ENCODE measurements at regions not wholly inside any gene's neighbourhood (a gene's known extent, or its start where the extent isn't known, plus 50 kb on each side); places are given as distances from the start of the nearest gene placed in this dataset.

DNA sequence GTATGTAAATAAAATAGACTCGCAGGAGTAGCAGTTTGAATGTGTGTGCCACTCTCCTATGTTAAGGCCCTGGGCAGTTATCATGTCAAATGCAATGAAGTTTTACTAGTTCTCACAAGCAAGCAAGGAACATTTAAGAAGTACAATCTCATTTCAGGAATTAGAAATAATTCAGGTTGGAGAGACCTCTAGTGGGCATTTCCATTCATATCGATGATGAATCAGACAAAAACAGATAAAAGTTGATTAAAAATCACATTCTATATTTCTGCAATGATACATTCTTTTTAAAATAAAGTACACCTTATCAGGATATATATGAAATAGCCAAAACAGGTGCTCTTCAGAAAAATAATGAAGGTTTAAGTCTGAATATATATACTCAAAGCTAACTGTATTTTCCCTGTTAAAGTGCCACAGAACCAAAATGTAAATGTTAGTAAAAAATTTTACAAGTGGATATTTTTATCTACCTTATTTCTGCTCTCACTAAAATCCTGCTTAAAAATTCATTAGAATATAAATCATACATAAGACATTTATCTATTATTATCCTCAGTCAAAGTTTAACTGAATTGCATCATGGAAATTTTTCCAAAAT lies 492.4 kb upstream of the FRG2C start:
- TF ChIP-seq POLR2A (IDR thresholded peaks at IDR 0.05; ENCODE audit: low read depth, low read length) (no peak), RAD21 (IDR thresholded peaks at IDR 0.05; ENCODE audit: low read length) (peak; percentile 44)
- TF ChIP-seq, protein P1, sequence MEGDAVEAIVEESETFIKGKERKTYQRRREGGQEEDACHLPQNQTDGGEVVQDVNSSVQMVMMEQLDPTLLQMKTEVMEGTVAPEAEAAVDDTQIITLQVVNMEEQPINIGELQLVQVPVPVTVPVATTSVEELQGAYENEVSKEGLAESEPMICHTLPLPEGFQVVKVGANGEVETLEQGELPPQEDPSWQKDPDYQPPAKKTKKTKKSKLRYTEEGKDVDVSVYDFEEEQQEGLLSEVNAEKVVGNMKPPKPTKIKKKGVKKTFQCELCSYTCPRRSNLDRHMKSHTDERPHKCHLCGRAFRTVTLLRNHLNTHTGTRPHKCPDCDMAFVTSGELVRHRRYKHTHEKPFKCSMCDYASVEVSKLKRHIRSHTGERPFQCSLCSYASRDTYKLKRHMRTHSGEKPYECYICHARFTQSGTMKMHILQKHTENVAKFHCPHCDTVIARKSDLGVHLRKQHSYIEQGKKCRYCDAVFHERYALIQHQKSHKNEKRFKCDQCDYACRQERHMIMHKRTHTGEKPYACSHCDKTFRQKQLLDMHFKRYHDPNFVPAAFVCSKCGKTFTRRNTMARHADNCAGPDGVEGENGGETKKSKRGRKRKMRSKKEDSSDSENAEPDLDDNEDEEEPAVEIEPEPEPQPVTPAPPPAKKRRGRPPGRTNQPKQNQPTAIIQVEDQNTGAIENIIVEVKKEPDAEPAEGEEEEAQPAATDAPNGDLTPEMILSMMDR (conservative IDR thresholded peaks at IDR 0.05; ENCODE audit: low read depth, low read length): peak; percentile 46
- no peaks in the 10 kb centered on the region for H3K9me3 ChIP-seq (ENCODE audit: control insufficient read depth, insufficient read depth, low read length)
- H4K20me1 ChIP-seq (ENCODE audit: insufficient read depth, low read length): no peaks in the 10 kb centered on the region
- H3K4me1 ChIP-seq (ENCODE audit: control insufficient read depth, insufficient read depth, low read length): no peaks in the 10 kb centered on the region
- no peak overlapping the region for H3K4me3 ChIP-seq (ENCODE audit: insufficient read depth, low read depth, low read length)
- H2BK5ac ChIP-seq (ENCODE audit: low read depth, low read length, poor library complexity, severe bottlenecking): no peak overlapping the region
- no peaks in the 10 kb centered on the region for H3K36me3 ChIP-seq (ENCODE audit: control insufficient read depth, insufficient read depth, low read length)
- H4K91ac ChIP-seq (ENCODE audit: insufficient read depth, low read depth, low read length): no peak overlapping the region
- H2AFZ ChIP-seq (replicated peaks; ENCODE audit: low read length, poor library complexity): no peak overlapping the region
- H2AK9ac ChIP-seq (replicated peaks; ENCODE audit: low read depth, low read length, poor library complexity): no peak overlapping the region
- POLR2A ChIA-PET (ENCODE audit: unreplicated experiment): no interaction called here
- no peak overlapping the region for H3K14ac ChIP-seq (replicated peaks; ENCODE audit: low read depth, low read length)
- CTCF ChIA-PET: interaction anchor here (0.5 to 0.8 kb wide), 4 partner anchors 8 to 1083 kb away, joined by 3 to 6 read pairs (median 4); no protein-coding TSS in a partner anchor
- H3K9me1 ChIP-seq (ENCODE audit: insufficient read depth, low read length): no peaks in the 10 kb centered on the region
- peak; percentile 24; the same call in 1 of the 2 replicates for ATAC-seq (ENCODE audit: low read depth)
- H3K23ac ChIP-seq (ENCODE audit: low read depth, low read length): no peak overlapping the region
- H4K5ac ChIP-seq (ENCODE audit: low read depth, low read length): no peak overlapping the region
- no CpG with 5 or more reads among the region's 2 CpGs for WGBS, 2 experiments (ENCODE audit: extremely low coverage in 2 of 2, insufficient read length in 1 of 2)
- H3K18ac ChIP-seq (ENCODE audit: low read depth, low read length): no peak overlapping the region
- H2BK15ac ChIP-seq (ENCODE audit: low read depth, low read length): no peak overlapping the region
- no peak overlapping the region for H3K4ac ChIP-seq (ENCODE audit: low read depth, low read length)
- dilution Hi-C loops (cut with HindIII; ENCODE audit: low sequenced_read_pairs, unreplicated experiment): no loop called here
- H3K56ac ChIP-seq (ENCODE audit: extremely low read depth, insufficient read depth, low read length): no peak overlapping the region
- H3K27me3 ChIP-seq (ENCODE audit: control insufficient read depth, insufficient read depth, low read length): no peaks in the 10 kb centered on the region
- peak; percentile 6 for DNase-seq
- H2BK20ac ChIP-seq (ENCODE audit: low read depth, low read length): no peak overlapping the region
- H4K8ac ChIP-seq (ENCODE audit: low read depth in 2 of 2, low read length in 2 of 2): no peak overlapping the region
- no peak overlapping the region for H3K4me2 ChIP-seq (ENCODE audit: low read depth, low read length)
- no TSS peak for BruUV-seq (replicated peaks)
- intact Hi-C loops (cut with micrococcal nuclease): loop anchor here (1.0 to 5.0 kb wide), 3 partner anchors 794 to 1303 kb away; no protein-coding TSS in a partner anchor
- H3K79me1 ChIP-seq (ENCODE audit: low read depth in 1 of 2, low read length in 2 of 2): no peaks in the 10 kb centered on the region
- no peak overlapping the region for H3K9ac ChIP-seq (ENCODE audit: low read depth, low read length)
- no peak overlapping the region for H3K27ac ChIP-seq (ENCODE audit: insufficient read depth, low read length)
- H2BK120ac ChIP-seq (ENCODE audit: low read depth, low read length): no peak overlapping the region
- H2AK5ac ChIP-seq (ENCODE audit: low read depth, low read length): no peak overlapping the region
- in situ Hi-C loops (cut with MboI; ENCODE audit: low sequenced_read_pairs): loop anchor here (25.0 kb wide), 1 partner anchor 1284 kb away; no protein-coding TSS in a partner anchor

Measured in IMR-90 (cell line).